ENCODE measurements at regions not wholly inside any gene's neighbourhood (a gene's known extent, or its start where the extent isn't known, plus 50 kb on each side); places are given as distances from the start of the nearest gene placed in this dataset.

DNA sequence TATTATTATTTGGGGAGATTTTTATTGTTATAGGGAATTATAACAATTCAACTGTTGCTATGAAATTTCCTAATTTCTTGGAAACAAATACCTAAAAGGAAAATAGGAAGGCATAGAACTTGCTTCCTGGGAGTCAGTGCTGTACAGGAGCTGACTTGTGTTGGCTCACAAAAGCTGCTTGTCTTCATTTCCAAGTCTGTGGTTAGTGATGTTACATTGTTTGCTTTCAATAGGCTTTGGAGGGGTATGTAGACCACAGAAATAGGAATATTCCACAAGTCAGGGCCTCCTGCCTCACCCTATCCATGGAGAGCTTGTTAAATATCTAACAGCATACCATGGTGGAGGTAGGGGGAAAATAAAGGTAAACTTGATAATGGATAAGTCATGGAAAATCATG is 688.9 kb upstream of the FAM98A start:
- Mint-ChIP-seq H3K4me3 (ENCODE audit: low read depth, unreplicated experiment) (no peak overlapping the region), H3K36me3 (ENCODE audit: insufficient read depth, unreplicated experiment) (no peaks in the 10 kb centered on the region), H3K4me1 (ENCODE audit: low read depth, unreplicated experiment) (no peaks in the 10 kb centered on the region), H3K9me3 (ENCODE audit: low read depth, unreplicated experiment) (peaks cover 13% of the 10 kb centered on the region), H3K27ac (ENCODE audit: unreplicated experiment) (no peak overlapping the region), H3K27me3 (ENCODE audit: unreplicated experiment) (no peaks in the 10 kb centered on the region)
- no TSS peak for BruUV-seq (replicated peaks)
- intact Hi-C loops (cut with micrococcal nuclease; ENCODE audit: unreplicated experiment), result no loop called here
- CTCF ChIA-PET, result no interaction called here
- no peak for TF ChIP-seq CTCF (IDR thresholded peaks at IDR 0.05; ENCODE audit: unreplicated experiment)
- DNase-seq, result no peak

GRCh38 chr2:34280606-34281005 is 681.5 kb upstream of the FAM98A start:
- Mint-ChIP-seq H3K36me3 (ENCODE audit: insufficient read depth, unreplicated experiment) (no peaks in the 10 kb centered on the region), H3K4me3 (ENCODE audit: low read depth, unreplicated experiment) (no peak overlapping the region)

DNA sequence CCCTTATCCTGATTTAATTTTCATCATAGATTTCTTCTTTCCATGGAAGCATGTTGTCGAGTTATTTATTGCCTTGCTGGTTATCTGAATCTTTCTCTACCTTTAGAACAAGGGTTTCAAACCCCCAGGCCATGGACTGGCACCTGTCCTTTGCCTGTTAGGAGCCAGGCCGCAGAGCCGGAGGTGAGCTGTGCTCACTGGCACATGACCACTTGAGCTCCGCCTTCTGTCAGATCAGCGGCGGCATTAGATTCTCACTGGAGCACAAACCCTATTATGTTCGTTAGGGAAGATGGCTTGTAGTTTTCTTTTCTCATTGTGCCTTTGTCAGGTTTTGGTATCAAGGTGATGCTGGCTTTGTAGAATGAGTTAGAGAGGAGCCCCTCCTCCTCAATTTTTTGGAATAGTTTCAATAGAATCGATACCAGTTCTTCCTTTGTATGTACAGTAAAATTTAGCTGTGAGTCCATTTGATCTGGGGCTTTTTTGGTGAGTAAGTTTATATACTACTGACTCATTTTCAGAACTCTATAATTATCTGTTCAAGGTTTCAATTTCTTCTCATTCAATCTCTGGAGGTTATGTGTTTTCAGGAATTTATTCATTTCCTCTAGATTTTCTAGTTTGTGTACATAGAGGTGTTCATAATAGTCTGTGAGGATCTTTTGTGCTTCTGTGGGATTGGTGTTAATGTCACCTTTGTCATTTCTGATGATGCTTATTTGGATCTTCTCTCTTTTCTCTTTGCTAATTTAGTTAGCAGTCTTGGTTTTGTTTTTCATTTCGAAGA is 668.0 kb upstream of the FAM98A start:
- CTCF ChIA-PET, result no interaction called here
- no TSS peak for BruUV-seq (replicated peaks)
- no peaks in the 10 kb centered on the region for H3K27me3 Mint-ChIP-seq (ENCODE audit: unreplicated experiment)

More at GRCh38 chr2:34280606-34281005, 681.5 kb upstream of the FAM98A start:
- DNase-seq, result no peak
- intact Hi-C loops (cut with micrococcal nuclease; ENCODE audit: unreplicated experiment), result no loop called here
- CTCF ChIA-PET, result no interaction called here
- Mint-ChIP-seq H3K27me3 (ENCODE audit: unreplicated experiment) (no peaks in the 10 kb centered on the region), H3K4me1 (ENCODE audit: low read depth, unreplicated experiment) (no peaks in the 10 kb centered on the region), H3K27ac (ENCODE audit: unreplicated experiment) (no peak overlapping the region), H3K9me3 (ENCODE audit: low read depth, unreplicated experiment) (peaks cover 12% of the 10 kb centered on the region)
- no TSS peak for BruUV-seq (replicated peaks)
- TF ChIP-seq CTCF (IDR thresholded peaks at IDR 0.05; ENCODE audit: unreplicated experiment), result no peak

GRCh38 chr2:34261701-34262100 is 662.6 kb upstream of the FAM98A start:
- no peaks in the 10 kb centered on the region for H3K4me1 Mint-ChIP-seq (ENCODE audit: low read depth, unreplicated experiment)
- no TSS peak for BruUV-seq (replicated peaks)
- H3K4me3 Mint-ChIP-seq (ENCODE audit: low read depth, unreplicated experiment), result no peak overlapping the region
- TF ChIP-seq CTCF (IDR thresholded peaks at IDR 0.05; ENCODE audit: unreplicated experiment), result no peak
- intact Hi-C loops (cut with micrococcal nuclease; ENCODE audit: unreplicated experiment), result no loop called here
- peaks cover 4% of the 10 kb centered on the region for H3K9me3 Mint-ChIP-seq (ENCODE audit: low read depth, unreplicated experiment)
- DNase-seq, result no peak
- no peak overlapping the region for H3K27ac Mint-ChIP-seq (ENCODE audit: unreplicated experiment)
- no peaks in the 10 kb centered on the region for H3K36me3 Mint-ChIP-seq (ENCODE audit: insufficient read depth, unreplicated experiment)
- CTCF ChIA-PET, result no interaction called here
- no peaks in the 10 kb centered on the region for H3K27me3 Mint-ChIP-seq (ENCODE audit: unreplicated experiment)

More for the DNA sequence above, 668.0 kb upstream of the FAM98A start:
- Mint-ChIP-seq H3K4me3 (ENCODE audit: low read depth, unreplicated experiment) (no peak overlapping the region), H3K9me3 (ENCODE audit: low read depth, unreplicated experiment) (peaks cover 10% of the 10 kb centered on the region), H3K36me3 (ENCODE audit: insufficient read depth, unreplicated experiment) (no peaks in the 10 kb centered on the region), H3K27ac (ENCODE audit: unreplicated experiment) (no peak overlapping the region), H3K4me1 (ENCODE audit: low read depth, unreplicated experiment) (no peaks in the 10 kb centered on the region)
- no peak for DNase-seq
- intact Hi-C loops (cut with micrococcal nuclease; ENCODE audit: unreplicated experiment), result no loop called here
- TF ChIP-seq CTCF (IDR thresholded peaks at IDR 0.05; ENCODE audit: unreplicated experiment), result no peak
